Keratinocyte (primary cell): ENCODE measurements at regions not wholly inside any gene's neighbourhood (a gene's known extent, or its start where the extent isn't known, plus 50 kb on each side); places are given as distances from the start of the nearest gene placed in this dataset.

Source experiments
- EZH2 ChIP-seq: IDR thresholded peaks from one replicate; pipeline ENCODE4 v1.6.1; 2012; ENCODE audit warnings: inconsistent platforms, mild to moderate bottlenecking, low read length, moderate library complexity
- TF ChIP-seq, protein P1 (sequence below), 3 experiments: IDR thresholded peaks in 1 of 3; conservative IDR thresholded peaks in 1 of 3; optimal IDR thresholded peaks in 1 of 3; 2 replicates in 2 of 3; 3 replicates in 1 of 3; pipeline versions ENCODE3 to v1.5.1; 2011; ENCODE audit warnings: low read length in 3 of 3, mild to moderate bottlenecking in 3 of 3, moderate library complexity in 2 of 3, control low read depth in 1 of 3, inconsistent platforms in 1 of 3; ENCODE audit not compliant: insufficient read depth in 2 of 3; ENCODE audit errors: extremely low read depth in 1 of 3

GRCh38 chr2:196511258-196512168 is 128.0 kb upstream of the CCDC150 start:
- TF ChIP-seq, protein P1, sequence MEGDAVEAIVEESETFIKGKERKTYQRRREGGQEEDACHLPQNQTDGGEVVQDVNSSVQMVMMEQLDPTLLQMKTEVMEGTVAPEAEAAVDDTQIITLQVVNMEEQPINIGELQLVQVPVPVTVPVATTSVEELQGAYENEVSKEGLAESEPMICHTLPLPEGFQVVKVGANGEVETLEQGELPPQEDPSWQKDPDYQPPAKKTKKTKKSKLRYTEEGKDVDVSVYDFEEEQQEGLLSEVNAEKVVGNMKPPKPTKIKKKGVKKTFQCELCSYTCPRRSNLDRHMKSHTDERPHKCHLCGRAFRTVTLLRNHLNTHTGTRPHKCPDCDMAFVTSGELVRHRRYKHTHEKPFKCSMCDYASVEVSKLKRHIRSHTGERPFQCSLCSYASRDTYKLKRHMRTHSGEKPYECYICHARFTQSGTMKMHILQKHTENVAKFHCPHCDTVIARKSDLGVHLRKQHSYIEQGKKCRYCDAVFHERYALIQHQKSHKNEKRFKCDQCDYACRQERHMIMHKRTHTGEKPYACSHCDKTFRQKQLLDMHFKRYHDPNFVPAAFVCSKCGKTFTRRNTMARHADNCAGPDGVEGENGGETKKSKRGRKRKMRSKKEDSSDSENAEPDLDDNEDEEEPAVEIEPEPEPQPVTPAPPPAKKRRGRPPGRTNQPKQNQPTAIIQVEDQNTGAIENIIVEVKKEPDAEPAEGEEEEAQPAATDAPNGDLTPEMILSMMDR (optimal IDR thresholded peaks at IDR 0.05 in 1 of 3, IDR thresholded peaks at IDR 0.05 in 1 of 3, conservative IDR thresholded peaks at IDR 0.05 in 1 of 3; ENCODE audit: extremely low read depth in 1 of 3, insufficient read depth in 2 of 3, low read length in 3 of 3): no peak
- TF ChIP-seq EZH2: no peak
